22Rv1 (cell line): ENCODE measurements at regions not wholly inside any gene's neighbourhood (a gene's known extent, or its start where the extent isn't known, plus 50 kb on each side); places are given as distances from the start of the nearest gene placed in this dataset.

Source experiments
- H3K27ac ChIP-seq: fragments of 450-650 bp; 2 replicates; pipeline ENCODE4 v1.5.1; 2017
- ZFX ChIP-seq: fragments of 450-650 bp; IDR thresholded peaks from 2 replicates; pipeline ENCODE4 v1.6.1; 2017; ENCODE audit warnings: antibody characterized with exemption, borderline replicate concordance
- TF ChIP-seq, protein P1 (sequence below): fragments of 450-650 bp; IDR thresholded peaks from 2 replicates; pipeline ENCODE4 v1.5.1; 2017; ENCODE audit warnings: mild to moderate bottlenecking

DNA sequence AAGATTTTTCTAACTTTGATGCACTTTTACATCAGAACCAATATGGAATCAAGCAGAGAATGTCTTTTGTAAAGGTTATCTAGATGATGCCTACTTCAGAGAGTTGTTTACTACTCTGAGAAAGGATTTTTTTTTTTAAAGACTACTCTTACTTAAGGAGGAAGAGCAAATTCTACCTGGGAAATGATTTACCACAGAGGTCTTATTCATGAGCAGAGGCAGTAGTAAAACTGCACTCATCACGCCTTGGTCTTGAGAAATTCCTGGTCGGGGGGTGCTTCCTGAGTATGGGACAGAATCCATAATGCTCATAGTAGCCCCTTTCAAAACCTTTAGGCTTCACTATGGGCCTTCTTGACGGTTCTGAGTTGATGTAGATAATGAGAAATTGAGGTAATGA lies 241.8 kb upstream of the PREP start:
- no peak overlapping the region for H3K27ac ChIP-seq
- TF ChIP-seq, protein P1, sequence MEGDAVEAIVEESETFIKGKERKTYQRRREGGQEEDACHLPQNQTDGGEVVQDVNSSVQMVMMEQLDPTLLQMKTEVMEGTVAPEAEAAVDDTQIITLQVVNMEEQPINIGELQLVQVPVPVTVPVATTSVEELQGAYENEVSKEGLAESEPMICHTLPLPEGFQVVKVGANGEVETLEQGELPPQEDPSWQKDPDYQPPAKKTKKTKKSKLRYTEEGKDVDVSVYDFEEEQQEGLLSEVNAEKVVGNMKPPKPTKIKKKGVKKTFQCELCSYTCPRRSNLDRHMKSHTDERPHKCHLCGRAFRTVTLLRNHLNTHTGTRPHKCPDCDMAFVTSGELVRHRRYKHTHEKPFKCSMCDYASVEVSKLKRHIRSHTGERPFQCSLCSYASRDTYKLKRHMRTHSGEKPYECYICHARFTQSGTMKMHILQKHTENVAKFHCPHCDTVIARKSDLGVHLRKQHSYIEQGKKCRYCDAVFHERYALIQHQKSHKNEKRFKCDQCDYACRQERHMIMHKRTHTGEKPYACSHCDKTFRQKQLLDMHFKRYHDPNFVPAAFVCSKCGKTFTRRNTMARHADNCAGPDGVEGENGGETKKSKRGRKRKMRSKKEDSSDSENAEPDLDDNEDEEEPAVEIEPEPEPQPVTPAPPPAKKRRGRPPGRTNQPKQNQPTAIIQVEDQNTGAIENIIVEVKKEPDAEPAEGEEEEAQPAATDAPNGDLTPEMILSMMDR = no peak
- no peak for TF ChIP-seq ZFX

DNA sequence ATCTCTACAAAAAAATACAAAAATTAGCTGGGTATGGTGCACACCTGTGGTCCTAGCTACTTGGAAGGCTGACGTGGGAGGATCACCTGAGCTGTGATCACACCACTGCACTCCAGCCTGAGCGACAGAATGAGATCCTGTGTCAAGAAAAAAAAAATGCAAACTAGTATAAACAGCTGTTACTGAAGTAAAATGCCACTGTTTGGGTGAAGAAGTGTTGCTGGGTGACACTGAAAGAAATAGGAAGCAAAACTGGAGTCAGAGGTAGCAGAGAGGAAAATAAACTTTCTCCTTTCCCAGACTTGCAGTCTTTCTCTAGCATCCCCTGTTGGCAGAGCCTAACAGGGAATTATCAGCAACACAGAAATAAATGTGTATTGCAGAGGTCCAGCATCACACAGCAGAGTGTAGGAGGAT lies 241.2 kb upstream of the PREP start:
- TF ChIP-seq ZFX = no peak
- TF ChIP-seq, protein P1 = no peak
- H3K27ac ChIP-seq = no peak overlapping the region

DNA sequence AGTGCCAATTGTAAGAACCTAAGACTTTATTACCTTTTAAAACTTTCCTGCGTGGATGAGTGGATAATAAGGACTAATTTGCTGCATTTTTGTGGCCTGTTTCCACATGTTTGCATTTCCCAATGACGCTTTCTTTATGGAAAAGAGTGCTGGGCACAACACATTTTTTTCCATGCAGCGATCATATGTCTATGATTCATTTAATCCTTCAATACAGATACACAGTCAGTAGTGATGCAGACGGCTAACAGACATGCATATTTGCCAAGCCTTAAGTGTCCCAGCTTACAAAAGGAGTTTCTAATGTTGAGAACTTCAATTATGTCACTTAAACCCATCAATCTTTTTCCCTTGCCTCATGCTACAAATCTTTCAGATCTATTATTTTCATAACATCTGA lies 239.8 kb upstream of the PREP start:
- H3K27ac ChIP-seq = no peak overlapping the region
- TF ChIP-seq ZFX = no peak
- TF ChIP-seq, protein P1 = no peak

DNA sequence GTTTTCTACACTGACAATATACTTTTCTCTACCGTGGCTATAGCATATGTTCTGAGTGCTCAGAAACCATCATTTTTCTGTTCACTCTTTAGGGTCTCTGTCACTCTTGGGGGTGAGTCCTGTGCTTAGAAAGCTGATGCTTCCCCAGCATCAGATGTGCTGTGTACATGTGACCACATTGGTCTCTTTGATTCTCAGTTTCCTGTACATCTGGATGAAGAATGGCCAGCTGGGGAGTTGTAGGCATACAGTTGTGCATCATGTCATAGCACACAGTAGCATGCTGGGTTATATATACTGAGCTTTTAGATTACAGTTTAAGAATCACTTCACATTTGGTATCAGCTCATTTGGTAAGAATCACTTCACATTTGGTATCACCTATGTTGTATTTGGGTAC lies 238.6 kb upstream of the PREP start:
- TF ChIP-seq ZFX = no peak
- TF ChIP-seq, protein P1 = no peak
- H3K27ac ChIP-seq = no peak overlapping the region

DNA sequence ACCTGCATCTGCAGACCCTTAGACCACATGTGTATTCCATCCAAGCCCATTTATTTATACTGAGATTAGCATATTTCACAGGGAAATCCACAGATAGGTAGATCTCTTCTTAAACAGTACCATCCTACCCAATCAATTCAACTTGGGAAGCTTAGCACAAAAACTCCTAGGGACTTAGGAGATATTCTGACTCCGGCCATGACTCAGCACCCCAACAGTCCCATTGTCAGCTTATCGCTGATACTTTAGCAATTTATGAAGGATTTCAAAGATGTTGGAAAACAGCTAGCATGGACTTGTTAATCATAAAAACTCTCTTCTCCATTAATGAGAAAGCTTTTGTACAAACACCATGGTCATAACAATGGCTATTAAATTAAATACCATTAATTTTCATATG lies 236.2 kb upstream of the PREP start:
- TF ChIP-seq, protein P1 = no peak
- no peak for TF ChIP-seq ZFX

DNA sequence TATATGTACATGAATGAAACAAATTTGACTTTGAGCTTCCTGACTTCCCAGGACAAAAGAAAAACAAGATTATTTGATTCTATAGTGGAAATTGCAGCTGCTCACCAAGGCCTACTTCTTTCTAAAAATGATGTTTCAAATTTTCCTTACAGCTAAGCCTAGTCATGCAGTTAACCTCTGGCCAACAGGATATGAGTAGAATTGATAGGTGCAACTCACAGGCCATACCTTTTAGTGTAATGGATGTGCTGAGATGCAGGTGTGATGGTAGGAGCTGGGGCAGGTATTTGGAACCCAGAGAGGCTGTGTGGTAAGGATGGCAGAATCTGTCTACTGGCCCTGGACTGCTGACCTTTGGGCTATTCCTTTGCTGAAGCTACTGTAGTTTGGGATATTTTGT lies 230.9 kb upstream of the PREP start:
- TF ChIP-seq, protein P1 = no peak
- TF ChIP-seq ZFX = no peak

More for the DNA sequence above, 236.2 kb upstream of the PREP start:
- H3K27ac ChIP-seq = no peak overlapping the region

DNA sequence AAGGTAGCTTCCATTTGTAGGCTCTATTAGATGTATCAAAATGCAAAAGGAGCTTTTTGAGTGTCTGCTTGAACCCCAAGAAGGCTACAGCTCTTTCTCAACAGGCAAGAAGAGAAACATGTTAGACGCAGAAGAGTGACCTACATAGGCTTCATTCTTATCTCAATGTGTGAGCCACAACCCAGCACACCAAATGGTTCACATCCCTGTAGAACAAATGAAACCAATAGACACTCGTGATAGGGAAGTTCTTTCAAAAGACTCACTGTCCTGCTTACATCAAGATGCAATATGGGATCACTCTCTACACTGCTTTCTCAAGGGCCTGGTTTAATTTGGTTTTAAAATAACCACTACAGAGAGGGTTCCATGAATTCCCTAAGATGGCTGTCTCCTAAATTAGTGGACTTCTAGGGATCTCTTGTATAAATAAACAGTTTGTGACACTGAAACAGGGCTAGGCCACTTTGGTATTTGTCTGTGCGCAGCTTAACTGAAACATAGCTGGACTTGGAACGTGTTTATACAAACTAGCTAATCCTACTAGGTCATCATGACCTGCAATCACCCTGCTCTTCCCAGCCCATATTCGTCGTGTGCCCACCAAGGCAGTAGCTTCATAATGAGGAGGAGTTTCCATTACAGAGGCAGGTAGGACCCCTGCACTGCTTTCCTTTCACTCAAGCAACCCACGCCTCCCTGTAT lies 225.4 kb upstream of the PREP start:
- no peak for TF ChIP-seq ZFX
- TF ChIP-seq, protein P1 = no peak
- no peak overlapping the region for H3K27ac ChIP-seq

More for the DNA sequence above, 230.9 kb upstream of the PREP start:
- no peak overlapping the region for H3K27ac ChIP-seq
